Transverse colon (tissue), 4 donors: ENCODE measurements at regions not wholly inside any gene's neighbourhood (a gene's known extent, or its start where the extent isn't known, plus 50 kb on each side); places are given as distances from the start of the nearest gene placed in this dataset.

ENCODE experiments used
- CTCF ChIP-seq, 5 experiments: fragments of 200-600 bp in 3 of 5; fragments of 450-650 bp in 2 of 5; sonication (generic) in 3 of 5; IDR thresholded peaks; 1 replicate in 2 of 5; 2 replicates in 3 of 5; pipeline ENCODE4 v1.5.1; 2016 to 2017; ENCODE audit warnings: antibody characterized with exemption in 5 of 5, inconsistent platforms in 3 of 5, mild to moderate bottlenecking in 2 of 5, moderate library complexity in 1 of 5
- POLR2A ChIP-seq: fragments of 450-650 bp; IDR thresholded peaks from one replicate; pipeline ENCODE4 v1.6.1; 2016; ENCODE audit warnings: antibody characterized with exemption, mild to moderate bottlenecking, moderate library complexity
- POLR2AphosphoS5 ChIP-seq, 3 donors: sonication (generic); formaldehyde crosslinking; IDR thresholded peaks; one replicate each; pipeline ENCODE4 v1.6.1; 2016; ENCODE audit warnings: antibody characterized with exemption in 3 of 3

- TF ChIP-seq POLR2AphosphoS5 (IDR thresholded peaks at IDR 0.05) (peak; percentile 62 to 69 (median 68)), CTCF (IDR thresholded peaks at IDR 0.05) (peak in 1 of 5 experiments; percentile 14), POLR2A (peak; percentile 45)
Measured at GRCh38 chr10:31603235-31604087, 284.4 kb downstream of the ZEB1 start.
